ENCODE measurements at regions not wholly inside any gene's neighbourhood (a gene's known extent, or its start where the extent isn't known, plus 50 kb on each side); places are given as distances from the start of the nearest gene placed in this dataset.
"Not testable (repeated sequence)": the region's sequence is repeated elsewhere in the genome, so short reads cannot be mapped to it uniquely, and the experiment has no call there.

DNA sequence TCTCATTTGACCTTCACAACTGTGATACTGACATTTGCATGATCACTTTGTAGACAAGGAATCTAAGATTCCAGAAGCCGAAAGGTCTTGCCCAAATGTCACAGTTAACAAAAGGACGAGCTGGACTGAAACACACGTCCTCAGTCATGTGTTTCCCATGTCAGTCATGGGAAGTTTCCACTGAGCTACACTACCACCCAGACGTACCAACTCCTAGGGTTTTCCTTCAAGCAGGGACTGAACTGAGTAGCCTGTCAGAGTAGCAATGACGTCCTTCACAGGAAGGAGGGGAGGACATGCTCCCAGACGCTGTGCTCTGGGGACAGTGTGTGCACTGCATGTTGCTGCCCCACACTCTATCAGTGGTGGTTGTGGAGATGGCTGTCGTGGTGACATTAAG is 215.8 kb upstream of the SMLR1 start:
- Histone ChIP-seq H3K36me3 (ENCODE audit: control insufficient read depth, insufficient read depth, low read length) (no peaks in the 10 kb centered on the region), H3K4me3 (replicated peaks; ENCODE audit: low read depth, low read length) (no peak overlapping the region), H3K27me3 (replicated peaks; ENCODE audit: control insufficient read depth, insufficient read depth, low read length) (no peaks in the 10 kb centered on the region)
- no peak for DNase-seq (ENCODE audit: extremely low read depth, insufficient read length)
- TF ChIP-seq, protein P1, sequence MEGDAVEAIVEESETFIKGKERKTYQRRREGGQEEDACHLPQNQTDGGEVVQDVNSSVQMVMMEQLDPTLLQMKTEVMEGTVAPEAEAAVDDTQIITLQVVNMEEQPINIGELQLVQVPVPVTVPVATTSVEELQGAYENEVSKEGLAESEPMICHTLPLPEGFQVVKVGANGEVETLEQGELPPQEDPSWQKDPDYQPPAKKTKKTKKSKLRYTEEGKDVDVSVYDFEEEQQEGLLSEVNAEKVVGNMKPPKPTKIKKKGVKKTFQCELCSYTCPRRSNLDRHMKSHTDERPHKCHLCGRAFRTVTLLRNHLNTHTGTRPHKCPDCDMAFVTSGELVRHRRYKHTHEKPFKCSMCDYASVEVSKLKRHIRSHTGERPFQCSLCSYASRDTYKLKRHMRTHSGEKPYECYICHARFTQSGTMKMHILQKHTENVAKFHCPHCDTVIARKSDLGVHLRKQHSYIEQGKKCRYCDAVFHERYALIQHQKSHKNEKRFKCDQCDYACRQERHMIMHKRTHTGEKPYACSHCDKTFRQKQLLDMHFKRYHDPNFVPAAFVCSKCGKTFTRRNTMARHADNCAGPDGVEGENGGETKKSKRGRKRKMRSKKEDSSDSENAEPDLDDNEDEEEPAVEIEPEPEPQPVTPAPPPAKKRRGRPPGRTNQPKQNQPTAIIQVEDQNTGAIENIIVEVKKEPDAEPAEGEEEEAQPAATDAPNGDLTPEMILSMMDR (IDR thresholded peaks at IDR 0.05; ENCODE audit: insufficient read depth, low read length, poor library complexity, severe bottlenecking) = no peak

- Histone ChIP-seq H3K4me3 (replicated peaks; ENCODE audit: low read depth, low read length) (no peak overlapping the region), H3K27me3 (replicated peaks; ENCODE audit: control insufficient read depth, insufficient read depth, low read length) (no peaks in the 10 kb centered on the region), H3K36me3 (ENCODE audit: control insufficient read depth, insufficient read depth, low read length) (no peaks in the 10 kb centered on the region)
- TF ChIP-seq, protein P1 (IDR thresholded peaks at IDR 0.05; ENCODE audit: insufficient read depth, low read length, poor library complexity, severe bottlenecking) = no peak
- no peak for DNase-seq (ENCODE audit: extremely low read depth, insufficient read length)
Observed at GRCh38 chr6:130613176-130613575, 214.0 kb upstream of the SMLR1 start.

DNA sequence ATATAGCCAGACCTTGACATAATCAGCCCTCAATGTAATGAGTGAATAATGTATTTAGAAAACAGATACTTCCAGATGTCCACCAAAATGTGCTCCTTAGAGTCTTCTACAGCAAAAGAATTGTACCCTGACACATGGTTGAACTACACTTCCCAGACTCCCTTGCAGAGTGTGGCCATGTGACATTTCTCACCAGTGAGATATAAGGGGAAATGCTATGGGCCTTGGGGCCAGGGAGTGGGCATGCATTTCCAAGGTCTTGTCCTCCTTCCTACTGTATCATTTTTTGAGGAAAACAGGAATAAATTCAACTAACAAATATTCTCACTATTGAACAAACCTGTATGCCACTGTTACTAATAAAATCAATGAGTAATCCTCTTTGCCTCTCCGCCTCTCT is 211.4 kb upstream of the SMLR1 start:
- Histone ChIP-seq H3K4me3 (replicated peaks; ENCODE audit: low read depth, low read length) (no peak overlapping the region), H3K27me3 (replicated peaks; ENCODE audit: control insufficient read depth, insufficient read depth, low read length) (no peaks in the 10 kb centered on the region), H3K36me3 (ENCODE audit: control insufficient read depth, insufficient read depth, low read length) (no peaks in the 10 kb centered on the region)
- DNase-seq (ENCODE audit: extremely low read depth, insufficient read length) = no peak
- TF ChIP-seq, protein P1 (IDR thresholded peaks at IDR 0.05; ENCODE audit: insufficient read depth, low read length, poor library complexity, severe bottlenecking) = no peak

DNA sequence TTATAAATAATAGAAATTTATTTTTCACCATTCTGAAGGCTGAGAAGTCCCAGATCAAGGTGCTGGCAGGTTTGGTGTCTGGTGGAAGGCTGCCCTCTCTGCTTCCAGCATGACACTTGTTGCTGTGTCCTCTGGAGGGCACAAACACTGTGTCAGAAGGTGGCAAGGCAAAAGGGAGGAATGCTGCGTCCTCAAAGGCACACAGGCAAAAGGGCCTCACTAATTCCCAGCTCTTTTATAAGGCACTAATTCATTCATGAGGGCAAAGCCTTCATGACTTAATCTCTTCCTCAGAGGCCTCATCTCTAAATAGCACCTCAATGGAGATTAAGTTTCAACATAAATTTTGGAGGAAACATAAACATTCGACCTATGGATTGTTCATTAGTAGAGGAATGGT is 209.5 kb upstream of the SMLR1 start:
- DNase-seq (ENCODE audit: extremely low read depth, insufficient read length) = no peak
- no peaks in the 10 kb centered on the region for H3K36me3 ChIP-seq (ENCODE audit: control insufficient read depth, insufficient read depth, low read length)
- no peak overlapping the region for H3K4me3 ChIP-seq (replicated peaks; ENCODE audit: low read depth, low read length)
- TF ChIP-seq, protein P1 (IDR thresholded peaks at IDR 0.05; ENCODE audit: insufficient read depth, low read length, poor library complexity, severe bottlenecking) = no peak
- H3K27me3 ChIP-seq (replicated peaks; ENCODE audit: control insufficient read depth, insufficient read depth, low read length) = no peaks in the 10 kb centered on the region

- DNase-seq (ENCODE audit: extremely low read depth, insufficient read length); H3K4me3 ChIP-seq (replicated peaks; ENCODE audit: low read depth, low read length); H3K36me3 ChIP-seq (ENCODE audit: control insufficient read depth, insufficient read depth, low read length); H3K27me3 ChIP-seq (replicated peaks; ENCODE audit: control insufficient read depth, insufficient read depth, low read length): not testable (repeated sequence)
Observed at GRCh38 chr6:130618806-130619205, 208.4 kb upstream of the SMLR1 start.

DNA sequence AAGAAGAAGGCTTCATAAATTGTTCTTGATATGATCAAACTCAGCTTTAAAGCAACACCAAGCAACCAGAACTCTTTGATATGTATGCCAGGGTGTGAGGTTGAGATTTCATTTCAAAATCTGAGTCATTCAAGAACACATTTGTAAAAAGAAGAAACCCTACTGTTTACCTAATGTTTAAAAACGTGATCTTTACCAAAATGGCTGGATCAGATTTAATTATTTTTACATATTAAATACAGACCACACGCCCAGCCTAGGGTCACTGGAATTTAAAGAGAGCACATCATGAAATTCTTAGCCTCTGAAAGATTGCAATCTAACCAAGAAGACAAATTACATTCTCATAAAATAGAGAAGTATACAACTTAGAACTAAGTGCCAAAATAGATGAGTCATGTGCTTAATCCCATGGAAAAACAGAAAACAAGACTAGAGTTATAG is 206.8 kb upstream of the SMLR1 start:
- DNase-seq (ENCODE audit: extremely low read depth, insufficient read length) = peak; percentile 30
- H3K36me3 ChIP-seq (ENCODE audit: control insufficient read depth, insufficient read depth, low read length) = no peaks in the 10 kb centered on the region
- H3K4me3 ChIP-seq (replicated peaks; ENCODE audit: low read depth, low read length) = no peak overlapping the region
- TF ChIP-seq, protein P1 (IDR thresholded peaks at IDR 0.05; ENCODE audit: insufficient read depth, low read length, poor library complexity, severe bottlenecking) = no peak
- H3K27me3 ChIP-seq (replicated peaks; ENCODE audit: control insufficient read depth, insufficient read depth, low read length) = no peaks in the 10 kb centered on the region
